Endothelial cell (in vitro differentiated cells): ENCODE measurements at regions not wholly inside any gene's neighbourhood (a gene's known extent, or its start where the extent isn't known, plus 50 kb on each side); places are given as distances from the start of the nearest gene placed in this dataset.
A peak's percentile ranks its signal among the peaks of the same experiment; 100 is the strongest.

Experiments used
- DNase-seq: peaks from one replicate; pipeline ENCODE4 v3.0.0; 2021; ENCODE audit warnings: low spot score
- H3K27ac Mint-ChIP-seq: one replicate; pipeline ENCODE4 v1.8.0; 2021; ENCODE audit warnings: mixed read lengths, inconsistent platforms; ENCODE audit not compliant: unreplicated experiment
- H3K27me3 Mint-ChIP-seq: one replicate; pipeline ENCODE4 v1.8.0; 2021; ENCODE audit warnings: mild to moderate bottlenecking, moderate library complexity, mixed read lengths, inconsistent platforms; ENCODE audit not compliant: unreplicated experiment
- H3K36me3 Mint-ChIP-seq: one replicate; pipeline ENCODE4 v1.8.0; 2021; ENCODE audit warnings: mild to moderate bottlenecking, low read depth, mixed read lengths, inconsistent platforms; ENCODE audit not compliant: unreplicated experiment
- H3K4me1 Mint-ChIP-seq: one replicate; pipeline ENCODE4 v1.8.0; 2021; ENCODE audit warnings: mild to moderate bottlenecking, mixed read lengths, inconsistent platforms; ENCODE audit not compliant: unreplicated experiment
- H3K4me3 Mint-ChIP-seq: one replicate; pipeline ENCODE4 v1.8.0; 2021; ENCODE audit warnings: mild to moderate bottlenecking, mixed read lengths, inconsistent platforms; ENCODE audit not compliant: unreplicated experiment
- H3K9me3 Mint-ChIP-seq: one replicate; pipeline ENCODE4 v1.8.0; 2021; ENCODE audit warnings: mixed read lengths, inconsistent platforms; ENCODE audit not compliant: unreplicated experiment
- TF ChIP-seq, protein P1 (sequence below): fragments of 200-600 bp; sonication (generic); IDR thresholded peaks from one replicate; pipeline ENCODE4 v1.5.0; 2021; ENCODE audit warnings: antibody characterized with exemption; ENCODE audit not compliant: unreplicated experiment

DNA sequence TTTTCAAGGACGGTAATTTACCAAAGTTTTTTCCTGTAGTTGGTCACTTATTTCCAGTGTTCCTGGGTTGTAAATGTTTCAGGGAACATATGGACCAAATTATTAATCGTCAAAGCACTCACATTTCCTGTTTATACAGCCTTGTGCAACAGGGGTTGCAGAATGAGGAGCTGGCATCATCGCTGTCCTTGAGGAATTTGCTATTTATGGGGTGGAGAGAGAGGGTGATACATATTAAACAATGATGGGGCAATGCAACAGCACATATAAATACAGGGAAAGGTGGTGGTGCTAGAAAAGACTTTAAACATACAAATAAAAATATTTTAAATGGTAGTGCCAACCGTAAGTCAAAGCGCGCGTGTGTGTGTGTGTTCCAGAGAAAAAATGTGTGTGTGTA is 369.8 kb downstream of the NPHP4 start:
- DNase-seq, result no peak
- H3K27me3 Mint-ChIP-seq, result peaks cover 8% of the 10 kb centered on the region
- TF ChIP-seq, protein P1, sequence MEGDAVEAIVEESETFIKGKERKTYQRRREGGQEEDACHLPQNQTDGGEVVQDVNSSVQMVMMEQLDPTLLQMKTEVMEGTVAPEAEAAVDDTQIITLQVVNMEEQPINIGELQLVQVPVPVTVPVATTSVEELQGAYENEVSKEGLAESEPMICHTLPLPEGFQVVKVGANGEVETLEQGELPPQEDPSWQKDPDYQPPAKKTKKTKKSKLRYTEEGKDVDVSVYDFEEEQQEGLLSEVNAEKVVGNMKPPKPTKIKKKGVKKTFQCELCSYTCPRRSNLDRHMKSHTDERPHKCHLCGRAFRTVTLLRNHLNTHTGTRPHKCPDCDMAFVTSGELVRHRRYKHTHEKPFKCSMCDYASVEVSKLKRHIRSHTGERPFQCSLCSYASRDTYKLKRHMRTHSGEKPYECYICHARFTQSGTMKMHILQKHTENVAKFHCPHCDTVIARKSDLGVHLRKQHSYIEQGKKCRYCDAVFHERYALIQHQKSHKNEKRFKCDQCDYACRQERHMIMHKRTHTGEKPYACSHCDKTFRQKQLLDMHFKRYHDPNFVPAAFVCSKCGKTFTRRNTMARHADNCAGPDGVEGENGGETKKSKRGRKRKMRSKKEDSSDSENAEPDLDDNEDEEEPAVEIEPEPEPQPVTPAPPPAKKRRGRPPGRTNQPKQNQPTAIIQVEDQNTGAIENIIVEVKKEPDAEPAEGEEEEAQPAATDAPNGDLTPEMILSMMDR, result no peak
- no peak overlapping the region for H3K4me3 Mint-ChIP-seq
- no peaks in the 10 kb centered on the region for H3K9me3 Mint-ChIP-seq
- no peak overlapping the region for H3K27ac Mint-ChIP-seq
- no peaks in the 10 kb centered on the region for H3K4me1 Mint-ChIP-seq
- no peaks in the 10 kb centered on the region for H3K36me3 Mint-ChIP-seq

GRCh38 chr1:5621692-5622091 is 370.5 kb downstream of the NPHP4 start:
- peaks cover 8% of the 10 kb centered on the region for H3K27me3 Mint-ChIP-seq
- no peak overlapping the region for H3K27ac Mint-ChIP-seq
- H3K4me1 Mint-ChIP-seq, result no peaks in the 10 kb centered on the region
- H3K4me3 Mint-ChIP-seq, result no peak overlapping the region
- TF ChIP-seq, protein P1, result no peak
- no peaks in the 10 kb centered on the region for H3K36me3 Mint-ChIP-seq
- DNase-seq, result no peak
- no peaks in the 10 kb centered on the region for H3K9me3 Mint-ChIP-seq

DNA sequence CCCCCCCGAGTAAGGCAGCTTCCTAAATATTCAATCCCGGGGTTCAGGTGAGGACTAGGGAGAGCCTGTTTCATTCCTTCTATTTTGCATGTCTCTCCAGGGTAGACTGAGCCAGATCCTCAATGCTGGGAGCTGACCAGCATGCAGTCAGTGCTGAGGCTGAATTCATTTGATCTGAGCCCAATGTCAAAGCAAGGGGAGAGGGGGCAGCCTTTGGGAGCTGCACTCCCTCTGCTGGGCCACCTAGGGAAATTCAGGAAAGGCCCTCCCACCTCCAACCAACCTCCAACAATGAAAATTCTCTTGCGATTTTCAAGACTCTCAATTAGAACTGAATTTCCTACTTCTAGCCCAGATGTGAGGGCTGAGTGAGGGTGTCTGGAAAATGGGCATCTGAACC is 371.2 kb downstream of the NPHP4 start:
- H3K4me3 Mint-ChIP-seq, result no peak overlapping the region
- peaks cover 9% of the 10 kb centered on the region for H3K27me3 Mint-ChIP-seq
- peak; percentile 60 for DNase-seq
- H3K9me3 Mint-ChIP-seq, result no peaks in the 10 kb centered on the region
- TF ChIP-seq, protein P1, result peak; percentile 71
- H3K36me3 Mint-ChIP-seq, result no peaks in the 10 kb centered on the region
- no peaks in the 10 kb centered on the region for H3K4me1 Mint-ChIP-seq
- no peak overlapping the region for H3K27ac Mint-ChIP-seq

- Mint-ChIP-seq H3K27me3 (peaks cover 9% of the 10 kb centered on the region), H3K4me3 (no peak overlapping the region), H3K9me3 (no peaks in the 10 kb centered on the region), H3K4me1 (no peaks in the 10 kb centered on the region), H3K36me3 (no peaks in the 10 kb centered on the region), H3K27ac (no peak overlapping the region)
- DNase-seq, result no peak
- TF ChIP-seq, protein P1, result no peak
Observed at GRCh38 chr1:5620418-5620817, 371.8 kb downstream of the NPHP4 start.

DNA sequence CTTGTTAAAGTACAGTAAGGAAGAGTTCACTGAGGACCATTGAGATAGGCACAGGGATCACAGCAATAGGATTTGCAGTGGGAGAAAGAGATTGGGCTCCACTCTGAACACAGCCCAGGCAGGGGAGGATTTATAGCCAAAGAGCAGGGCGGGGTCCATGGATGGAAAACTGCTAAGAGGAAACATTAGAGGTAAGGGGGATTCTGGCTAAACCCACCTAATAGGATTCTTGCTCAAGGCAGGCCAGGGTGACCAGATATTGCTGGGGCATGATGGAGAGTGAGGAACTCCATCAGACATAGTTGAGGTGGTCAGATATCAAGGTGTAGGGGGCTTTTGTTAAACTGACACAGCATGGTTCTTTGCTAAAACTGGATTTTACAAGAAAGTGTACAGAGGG is 372.8 kb downstream of the NPHP4 start:
- no peak for DNase-seq
- TF ChIP-seq, protein P1, result no peak
- Mint-ChIP-seq H3K27ac (no peak overlapping the region), H3K4me1 (no peaks in the 10 kb centered on the region), H3K27me3 (peaks cover 9% of the 10 kb centered on the region), H3K36me3 (no peaks in the 10 kb centered on the region), H3K4me3 (no peak overlapping the region), H3K9me3 (no peaks in the 10 kb centered on the region)
